ENCODE measurements at regions not wholly inside any gene's neighbourhood (a gene's known extent, or its start where the extent isn't known, plus 50 kb on each side); places are given as distances from the start of the nearest gene placed in this dataset.
"Not testable (repeated sequence)": the region's sequence is repeated elsewhere in the genome, so short reads cannot be mapped to it uniquely, and the experiment has no call there.

GRCh38 chr1:149841597-149842238 lies 57.6 kb upstream of the BOLA1 start:
- H3K4me1 Mint-ChIP-seq = peaks cover 25% of the 10 kb centered on the region
- H3K27me3 Mint-ChIP-seq, H3K9me3 Mint-ChIP-seq, CTCF ChIA-PET, H3K4me3 Mint-ChIP-seq, DNase-seq, H3K27ac Mint-ChIP-seq: not testable (repeated sequence)
- H3K36me3 Mint-ChIP-seq = peaks cover 26% of the 10 kb centered on the region

- H3K27me3 Mint-ChIP-seq, CTCF ChIA-PET, DNase-seq, H3K4me3 Mint-ChIP-seq, H3K27ac Mint-ChIP-seq, H3K9me3 Mint-ChIP-seq: not testable (repeated sequence)
- peaks cover 34% of the 10 kb centered on the region for H3K4me1 Mint-ChIP-seq
- peaks cover 34% of the 10 kb centered on the region for H3K36me3 Mint-ChIP-seq
Observed at GRCh38 chr1:149842458-149843064, 56.8 kb upstream of the BOLA1 start.

DNA sequence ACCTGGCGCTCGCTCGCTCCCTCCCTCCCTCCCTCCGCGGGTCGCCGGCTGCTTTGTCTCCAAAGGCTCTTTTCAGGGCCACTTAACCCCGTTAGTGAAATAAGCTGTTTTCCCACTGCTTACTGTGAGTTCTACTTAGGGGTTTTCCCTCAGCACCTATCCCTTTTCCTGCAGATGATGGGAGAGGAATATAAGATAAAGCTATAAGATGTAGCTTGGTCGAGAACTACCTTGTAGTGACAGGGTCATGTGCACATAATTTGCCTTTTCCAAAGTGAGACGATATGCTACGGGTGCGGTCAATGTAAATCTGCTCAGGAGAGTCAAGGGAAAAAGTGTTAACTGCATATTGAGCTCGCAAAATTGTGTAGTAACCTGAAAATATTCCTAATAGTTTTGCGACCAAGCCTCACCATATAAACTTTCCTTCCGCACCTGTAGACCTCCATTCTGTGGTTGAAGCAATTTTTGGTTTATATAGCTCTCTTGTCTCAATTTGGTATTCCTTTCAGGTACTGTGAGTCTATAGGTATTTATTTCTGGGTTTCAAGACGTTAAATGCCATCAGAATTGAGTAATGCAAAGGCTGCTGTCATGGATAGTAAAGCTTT lies 55.8 kb upstream of the BOLA1 start:
- CTCF ChIA-PET = interaction anchor here (0.9 kb wide), 1 partner anchor 43 kb away, joined by 3 read pairs; a partner anchor contains a TSS
- H3K4me3 Mint-ChIP-seq = peak overlapping the region; percentile 89
- H3K27ac Mint-ChIP-seq = peak overlapping the region; percentile 97
- peak; percentile 20 for DNase-seq
- peaks cover 44% of the 10 kb centered on the region for H3K4me1 Mint-ChIP-seq
- H3K36me3 Mint-ChIP-seq = peaks cover 40% of the 10 kb centered on the region
- no peaks in the 10 kb centered on the region for H3K27me3 Mint-ChIP-seq
- H3K9me3 Mint-ChIP-seq = no peaks in the 10 kb centered on the region

DNA sequence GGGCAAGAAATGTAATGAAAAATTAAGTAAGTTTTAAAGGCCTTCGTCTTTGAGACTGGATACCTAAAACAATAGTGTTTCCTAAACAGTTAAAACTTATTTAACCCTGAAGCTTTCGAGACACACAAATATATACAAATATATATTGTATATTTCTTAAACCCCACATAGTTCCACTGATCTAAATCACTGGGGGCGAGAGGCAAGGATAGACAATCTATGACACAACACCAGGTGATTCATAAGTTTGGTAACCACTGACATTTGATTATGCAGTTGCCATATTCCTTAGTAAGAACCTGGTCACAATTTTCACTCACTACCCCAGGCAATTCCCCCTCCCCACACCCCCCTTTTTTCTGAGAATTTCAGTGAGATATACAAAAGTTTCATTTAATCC lies 55.3 kb upstream of the BOLA1 start:
- CTCF ChIA-PET = no interaction called here
- Mint-ChIP-seq H3K36me3 (peaks cover 45% of the 10 kb centered on the region), H3K27me3 (no peaks in the 10 kb centered on the region), H3K9me3 (no peaks in the 10 kb centered on the region), H3K4me1 (peaks cover 49% of the 10 kb centered on the region), H3K4me3 (peak overlapping the region; percentile 89), H3K27ac (peak overlapping the region; percentile 97)
- peak; percentile 22 for DNase-seq

- Mint-ChIP-seq H3K9me3 (no peaks in the 10 kb centered on the region), H3K4me3 (peak overlapping the region; percentile 89), H3K27me3 (no peaks in the 10 kb centered on the region), H3K27ac (peak overlapping the region; percentile 83), H3K36me3 (peaks cover 50% of the 10 kb centered on the region), H3K4me1 (peaks cover 56% of the 10 kb centered on the region)
- DNase-seq = no peak
- CTCF ChIA-PET = no interaction called here
Observed at GRCh38 chr1:149844650-149845255, 54.6 kb upstream of the BOLA1 start.

DNA sequence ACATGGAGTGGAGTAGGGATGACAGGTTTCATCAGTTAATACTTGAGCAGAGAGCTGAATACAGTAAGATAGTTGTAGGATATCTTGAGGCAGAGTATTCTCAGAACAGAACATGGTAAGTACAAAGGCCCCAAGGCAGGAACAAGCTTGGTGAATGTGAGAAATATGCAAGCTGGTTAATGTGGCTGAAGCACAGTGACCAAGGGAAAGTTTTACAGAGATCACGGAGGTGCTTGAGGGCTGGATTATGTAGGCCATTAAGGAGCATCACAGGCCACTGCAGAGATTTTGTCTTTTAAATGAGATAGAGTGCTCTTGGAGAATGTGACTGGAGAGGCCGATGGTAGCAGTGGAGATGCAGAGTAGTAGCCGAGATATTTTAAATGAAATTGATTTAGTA lies 54.0 kb upstream of the BOLA1 start:
- H3K27ac Mint-ChIP-seq = peak overlapping the region; percentile 83

GRCh38 chr1:149846042-149846441 lies 53.3 kb upstream of the BOLA1 start:
- Mint-ChIP-seq H3K27me3 (no peaks in the 10 kb centered on the region), H3K4me1 (peaks cover 57% of the 10 kb centered on the region), H3K9me3 (no peaks in the 10 kb centered on the region), H3K27ac (peak overlapping the region; percentile 83), H3K4me3 (peak overlapping the region; percentile 89), H3K36me3 (peaks cover 53% of the 10 kb centered on the region)
- CTCF ChIA-PET = no interaction called here
- no peak for DNase-seq

More for the DNA sequence above, 54.0 kb upstream of the BOLA1 start:
- H3K4me1 Mint-ChIP-seq = peaks cover 57% of the 10 kb centered on the region
- no peak for DNase-seq
- H3K36me3 Mint-ChIP-seq = peaks cover 53% of the 10 kb centered on the region
- CTCF ChIA-PET = no interaction called here
- peak overlapping the region; percentile 89 for H3K4me3 Mint-ChIP-seq
- H3K9me3 Mint-ChIP-seq = no peaks in the 10 kb centered on the region
- H3K27me3 Mint-ChIP-seq = no peaks in the 10 kb centered on the region

DNA sequence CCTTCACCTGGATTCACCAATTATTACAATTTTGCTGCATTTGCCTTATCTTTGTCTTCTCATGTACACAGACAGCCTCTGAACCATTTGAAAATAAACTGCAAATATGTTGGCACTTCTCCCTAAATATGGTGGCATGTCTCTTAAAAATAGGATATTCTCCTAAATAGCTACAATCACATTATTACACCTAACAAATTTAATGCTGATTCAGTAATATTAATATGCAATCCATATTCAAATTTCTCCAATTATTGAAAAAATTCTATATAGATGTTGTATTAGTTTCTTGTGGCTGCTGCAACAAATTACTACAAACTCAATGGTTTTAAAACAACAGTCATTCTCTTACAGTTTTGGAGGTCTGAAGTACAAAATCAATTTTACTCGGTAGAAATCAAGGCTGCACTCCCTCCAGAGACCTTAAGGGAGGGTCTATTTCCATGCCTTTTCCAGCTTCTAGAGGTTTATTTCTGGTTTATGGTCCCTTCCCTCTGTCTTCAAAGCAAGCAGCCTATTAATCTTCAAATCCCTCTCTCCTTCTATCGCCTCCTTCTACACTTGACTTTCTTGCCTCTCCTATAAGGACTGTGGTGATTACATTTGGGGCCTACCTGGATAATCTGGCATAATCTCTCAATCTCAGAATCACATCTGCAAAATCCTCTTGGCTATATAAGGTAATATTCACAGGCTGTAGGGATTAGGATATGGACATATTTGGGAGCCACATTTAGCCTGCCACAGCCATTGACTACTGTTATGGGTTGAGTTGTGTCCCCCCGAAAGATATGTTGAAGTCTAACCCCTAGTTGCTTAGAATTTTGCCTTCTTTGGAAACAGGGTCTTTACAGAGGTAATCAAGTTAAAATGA lies 52.5 kb upstream of the BOLA1 start:
- Mint-ChIP-seq H3K27me3 (no peaks in the 10 kb centered on the region), H3K9me3 (no peaks in the 10 kb centered on the region), H3K4me3 (peak overlapping the region; percentile 72), H3K36me3 (peaks cover 53% of the 10 kb centered on the region), H3K4me1 (peaks cover 57% of the 10 kb centered on the region), H3K27ac (peak overlapping the region; percentile 80)
- CTCF ChIA-PET = no interaction called here
- DNase-seq = no peak

GRCh38 chr1:149848340-149849110 lies 50.8 kb upstream of the BOLA1 start:
- CTCF ChIA-PET = no interaction called here
- Mint-ChIP-seq H3K36me3 (peaks cover 52% of the 10 kb centered on the region), H3K27me3 (no peaks in the 10 kb centered on the region), H3K9me3 (no peaks in the 10 kb centered on the region), H3K4me1 (peaks cover 57% of the 10 kb centered on the region), H3K4me3 (peak overlapping the region; percentile 84), H3K27ac (peak overlapping the region; percentile 95)
- DNase-seq = no peak

DNA sequence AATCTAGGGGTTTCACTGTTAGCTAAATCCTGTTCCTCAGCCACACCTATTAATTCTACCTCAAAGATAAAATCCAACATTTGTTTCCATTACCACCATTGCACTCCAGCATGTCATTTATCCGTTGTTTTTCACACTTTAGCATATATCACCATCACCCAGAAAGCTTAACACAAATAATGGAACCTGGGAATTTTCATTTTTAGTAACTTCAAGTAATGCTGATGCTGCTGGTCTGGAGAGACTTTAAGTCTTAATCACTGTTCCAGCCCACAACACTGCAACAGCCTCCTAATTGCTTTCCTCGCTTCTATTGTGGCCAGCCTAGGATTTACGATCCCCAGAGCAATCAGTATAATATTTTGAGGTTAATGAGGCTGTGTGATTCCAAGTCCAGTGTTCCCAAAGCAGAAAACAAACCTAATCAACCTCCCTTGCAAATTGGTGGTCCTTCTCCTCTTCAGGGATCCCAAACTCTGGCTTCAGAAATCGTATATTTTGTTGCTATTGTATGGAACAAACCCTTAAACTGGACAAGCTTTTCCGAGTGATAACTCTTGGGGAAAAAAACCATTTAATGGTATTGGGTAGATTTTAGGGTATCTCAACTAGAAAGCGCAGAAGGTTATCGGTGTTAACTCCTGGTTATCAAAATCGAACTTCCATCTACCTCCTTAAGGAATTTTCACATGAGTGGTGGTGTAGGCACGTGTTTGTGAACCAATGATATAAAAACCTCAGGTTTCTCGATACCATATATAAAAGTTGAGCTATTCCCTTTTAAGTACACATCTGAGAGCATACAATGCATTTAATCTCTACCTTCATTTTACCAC lies 50.0 kb upstream of the BOLA1 start:
- CTCF ChIA-PET = no interaction called here
- DNase-seq = peak; percentile 20

More for the DNA sequence above, 50.0 kb upstream of the BOLA1 start:
- Mint-ChIP-seq H3K4me1 (peaks cover 53% of the 10 kb centered on the region), H3K9me3 (no peaks in the 10 kb centered on the region), H3K4me3 (peak overlapping the region; percentile 84), H3K36me3 (peaks cover 46% of the 10 kb centered on the region), H3K27ac (peak overlapping the region; percentile 95), H3K27me3 (no peaks in the 10 kb centered on the region)

Data from activated naive CD4-positive, alpha-beta T cell treated with anti-CD3 and anti-CD28 coated beads, Interleukin-2, amount 10 ng/mL, durations not matched to agents 7 days and 5 days (primary cell).